Panc1 (cell line): ENCODE measurements at regions not wholly inside any gene's neighbourhood (a gene's known extent, or its start where the extent isn't known, plus 50 kb on each side); places are given as distances from the start of the nearest gene placed in this dataset.

Source experiments
- POLR2AphosphoS5 ChIP-seq: IDR thresholded peaks from 2 replicates; pipeline ENCODE4 v1.6.1; 2012; ENCODE audit warnings: mild to moderate bottlenecking, low read depth, low read length, moderate library complexity
- TF ChIP-seq, protein P1 (sequence below): fragments of 450-650 bp; IDR thresholded peaks from 2 replicates; pipeline ENCODE4 v1.5.1; 2017; ENCODE audit warnings: mild to moderate bottlenecking
- TF ChIP-seq, protein P2 (sequence below), 2 experiments: IDR thresholded peaks; 2 replicates each; pipeline ENCODE4 v1.6.1; 2011 to 2012; ENCODE audit warnings: low read depth in 2 of 2, control low read depth in 1 of 2, low read length in 1 of 2, mild to moderate bottlenecking in 1 of 2, moderate library complexity in 1 of 2; ENCODE audit not compliant: insufficient read depth in 1 of 2

DNA sequence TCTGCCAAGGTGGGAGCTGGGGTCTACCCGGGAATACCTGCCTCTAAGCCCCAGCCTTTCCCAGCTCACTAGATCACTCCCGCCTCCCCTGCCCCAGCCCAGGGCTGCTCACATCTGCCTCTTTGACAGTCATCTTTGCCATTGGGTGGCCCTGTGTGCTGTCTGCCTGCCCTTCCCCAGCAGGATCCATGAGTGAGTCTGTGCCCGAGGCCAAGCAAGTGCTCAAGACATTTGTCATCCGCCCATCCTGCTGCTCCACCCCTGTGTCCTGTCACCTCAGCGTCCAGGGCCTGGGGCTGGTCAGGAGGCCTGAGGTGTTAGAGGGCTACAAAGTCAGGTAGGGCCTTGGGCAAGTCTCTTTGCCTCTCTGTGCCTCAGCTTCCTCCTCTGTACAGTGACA is 89.4 kb downstream of the LSM3 start:
- TF ChIP-seq, protein P1, sequence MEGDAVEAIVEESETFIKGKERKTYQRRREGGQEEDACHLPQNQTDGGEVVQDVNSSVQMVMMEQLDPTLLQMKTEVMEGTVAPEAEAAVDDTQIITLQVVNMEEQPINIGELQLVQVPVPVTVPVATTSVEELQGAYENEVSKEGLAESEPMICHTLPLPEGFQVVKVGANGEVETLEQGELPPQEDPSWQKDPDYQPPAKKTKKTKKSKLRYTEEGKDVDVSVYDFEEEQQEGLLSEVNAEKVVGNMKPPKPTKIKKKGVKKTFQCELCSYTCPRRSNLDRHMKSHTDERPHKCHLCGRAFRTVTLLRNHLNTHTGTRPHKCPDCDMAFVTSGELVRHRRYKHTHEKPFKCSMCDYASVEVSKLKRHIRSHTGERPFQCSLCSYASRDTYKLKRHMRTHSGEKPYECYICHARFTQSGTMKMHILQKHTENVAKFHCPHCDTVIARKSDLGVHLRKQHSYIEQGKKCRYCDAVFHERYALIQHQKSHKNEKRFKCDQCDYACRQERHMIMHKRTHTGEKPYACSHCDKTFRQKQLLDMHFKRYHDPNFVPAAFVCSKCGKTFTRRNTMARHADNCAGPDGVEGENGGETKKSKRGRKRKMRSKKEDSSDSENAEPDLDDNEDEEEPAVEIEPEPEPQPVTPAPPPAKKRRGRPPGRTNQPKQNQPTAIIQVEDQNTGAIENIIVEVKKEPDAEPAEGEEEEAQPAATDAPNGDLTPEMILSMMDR: no peak
- TF ChIP-seq, protein P2, sequence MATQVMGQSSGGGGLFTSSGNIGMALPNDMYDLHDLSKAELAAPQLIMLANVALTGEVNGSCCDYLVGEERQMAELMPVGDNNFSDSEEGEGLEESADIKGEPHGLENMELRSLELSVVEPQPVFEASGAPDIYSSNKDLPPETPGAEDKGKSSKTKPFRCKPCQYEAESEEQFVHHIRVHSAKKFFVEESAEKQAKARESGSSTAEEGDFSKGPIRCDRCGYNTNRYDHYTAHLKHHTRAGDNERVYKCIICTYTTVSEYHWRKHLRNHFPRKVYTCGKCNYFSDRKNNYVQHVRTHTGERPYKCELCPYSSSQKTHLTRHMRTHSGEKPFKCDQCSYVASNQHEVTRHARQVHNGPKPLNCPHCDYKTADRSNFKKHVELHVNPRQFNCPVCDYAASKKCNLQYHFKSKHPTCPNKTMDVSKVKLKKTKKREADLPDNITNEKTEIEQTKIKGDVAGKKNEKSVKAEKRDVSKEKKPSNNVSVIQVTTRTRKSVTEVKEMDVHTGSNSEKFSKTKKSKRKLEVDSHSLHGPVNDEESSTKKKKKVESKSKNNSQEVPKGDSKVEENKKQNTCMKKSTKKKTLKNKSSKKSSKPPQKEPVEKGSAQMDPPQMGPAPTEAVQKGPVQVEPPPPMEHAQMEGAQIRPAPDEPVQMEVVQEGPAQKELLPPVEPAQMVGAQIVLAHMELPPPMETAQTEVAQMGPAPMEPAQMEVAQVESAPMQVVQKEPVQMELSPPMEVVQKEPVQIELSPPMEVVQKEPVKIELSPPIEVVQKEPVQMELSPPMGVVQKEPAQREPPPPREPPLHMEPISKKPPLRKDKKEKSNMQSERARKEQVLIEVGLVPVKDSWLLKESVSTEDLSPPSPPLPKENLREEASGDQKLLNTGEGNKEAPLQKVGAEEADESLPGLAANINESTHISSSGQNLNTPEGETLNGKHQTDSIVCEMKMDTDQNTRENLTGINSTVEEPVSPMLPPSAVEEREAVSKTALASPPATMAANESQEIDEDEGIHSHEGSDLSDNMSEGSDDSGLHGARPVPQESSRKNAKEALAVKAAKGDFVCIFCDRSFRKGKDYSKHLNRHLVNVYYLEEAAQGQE (IDR thresholded peaks at IDR 0.05; ENCODE audit: insufficient read depth in 1 of 2, low read depth in 2 of 2, low read length in 1 of 2): no peak
- TF ChIP-seq POLR2AphosphoS5: no peak
